CD4-positive, alpha-beta T cell (primary cell): ENCODE measurements at regions not wholly inside any gene's neighbourhood (a gene's known extent, or its start where the extent isn't known, plus 50 kb on each side); places are given as distances from the start of the nearest gene placed in this dataset.

Experiments
- ATAC-seq: fragments of 200-7000 bp; cut with Tn5 transposase; one replicate; pipeline ENCODE4 v1.10.0; 2022; ENCODE audit warnings: mild to moderate bottlenecking; ENCODE audit not compliant: poor library complexity
- CTCF ChIA-PET: fragments of 350-600 bp; sonication (Branson Sonifier 250); formaldehyde crosslinking; loops from one replicate; lab custom pipeline; 2021; ENCODE audit warnings: antibody characterized with exemption, inconsistent platforms; lab: Charles Lee
- POLR2A ChIA-PET: fragments of 350-600 bp; sonication (Branson Sonifier 250); formaldehyde crosslinking; loops from one replicate; lab custom pipeline; 2021; ENCODE audit warnings: antibody characterized with exemption, inconsistent platforms; lab: Charles Lee
- DNase-seq, 14 experiments: peaks; one replicate each; pipeline ENCODE4 v3.0.0-alpha.2; 2013 to 2020; ENCODE audit warnings: mixed read lengths in 2 of 14
- H3K27ac ChIP-seq, 2 donors: one replicate each; pipeline versions ENCODE4 v1.5.1 to v1.7.0; 2013; ENCODE audit warnings: low read length in 2 of 2, low read depth in 1 of 2, mild to moderate bottlenecking in 1 of 2
- H3K27me3 ChIP-seq, 2 experiments: 1 replicate in 1 of 2; 2 replicates in 1 of 2; pipeline versions ENCODE4 v1.6.1 to v1.7.0; 2013; ENCODE audit warnings: low read length in 2 of 2, control low read depth in 1 of 2, mild to moderate bottlenecking in 1 of 2, moderate library complexity in 1 of 2; ENCODE audit not compliant: insufficient read depth in 2 of 2, control insufficient read depth in 1 of 2
- H3K36me3 ChIP-seq: one replicate; pipeline ENCODE4 v1.6.1; 2013; ENCODE audit warnings: low read length, control low read depth; ENCODE audit not compliant: insufficient read depth
- H3K4me1 ChIP-seq: one replicate; pipeline ENCODE4 v1.6.1; 2013; ENCODE audit warnings: low read length, control low read depth; ENCODE audit not compliant: insufficient read depth
- H3K4me3 ChIP-seq: one replicate; pipeline ENCODE4 v1.5.1; 2013; ENCODE audit warnings: mild to moderate bottlenecking, low read length, moderate library complexity
- H3K9me3 ChIP-seq, 2 experiments: 1 replicate in 1 of 2; 2 replicates in 1 of 2; pipeline versions ENCODE4 v1.6.1 to v1.7.0; 2013; ENCODE audit warnings: low read length in 2 of 2, mild to moderate bottlenecking in 2 of 2, control low read depth in 1 of 2, moderate library complexity in 1 of 2; ENCODE audit not compliant: control insufficient read depth in 1 of 2, insufficient read depth in 1 of 2
- H3K27ac Mint-ChIP-seq: one replicate; pipeline ENCODE4 v1.8.0; 2020; ENCODE audit warnings: mixed read lengths
- H3K27me3 Mint-ChIP-seq: one replicate; pipeline ENCODE4 v1.8.0; 2021; ENCODE audit warnings: mixed read lengths
- H3K36me3 Mint-ChIP-seq: one replicate; pipeline ENCODE4 v1.8.0; 2021; ENCODE audit warnings: low read depth, mixed read lengths
- H3K4me1 Mint-ChIP-seq: one replicate; pipeline ENCODE4 v1.8.0; 2021; ENCODE audit warnings: low read depth, mixed read lengths
- H3K4me3 Mint-ChIP-seq: one replicate; pipeline ENCODE4 v1.8.0; 2020; ENCODE audit warnings: mild to moderate bottlenecking, mixed read lengths
- H3K9me3 Mint-ChIP-seq: one replicate; pipeline ENCODE4 v1.8.0; 2020; ENCODE audit warnings: mixed read lengths
- intact Hi-C, 2 experiments: fragments of 100-400 bp; cut with DNase I in 1 of 2; cut with micrococcal nuclease in 1 of 2; formaldehyde crosslinking; loops; one replicate each; pipeline versions ENCODE4 v1.15.1 to v1.9.0; 2023 to 2025; cut with DNase I, micrococcal nuclease
- TF ChIP-seq, protein P1 (sequence below): fragments of 200-600 bp; IDR thresholded peaks from one replicate; pipeline ENCODE4 v1.8.0; 2022; ENCODE audit warnings: antibody characterized with exemption, mild to moderate bottlenecking

- Mint-ChIP-seq H3K27ac (no peak overlapping the region), H3K36me3 (no peaks in the 10 kb centered on the region), H3K9me3 (no peaks in the 10 kb centered on the region), H3K4me1 (no peaks in the 10 kb centered on the region), H3K4me3 (no peak overlapping the region), H3K27me3 (peaks cover 6% of the 10 kb centered on the region)
- POLR2A ChIA-PET: no interaction called here
- TF ChIP-seq, protein P1, sequence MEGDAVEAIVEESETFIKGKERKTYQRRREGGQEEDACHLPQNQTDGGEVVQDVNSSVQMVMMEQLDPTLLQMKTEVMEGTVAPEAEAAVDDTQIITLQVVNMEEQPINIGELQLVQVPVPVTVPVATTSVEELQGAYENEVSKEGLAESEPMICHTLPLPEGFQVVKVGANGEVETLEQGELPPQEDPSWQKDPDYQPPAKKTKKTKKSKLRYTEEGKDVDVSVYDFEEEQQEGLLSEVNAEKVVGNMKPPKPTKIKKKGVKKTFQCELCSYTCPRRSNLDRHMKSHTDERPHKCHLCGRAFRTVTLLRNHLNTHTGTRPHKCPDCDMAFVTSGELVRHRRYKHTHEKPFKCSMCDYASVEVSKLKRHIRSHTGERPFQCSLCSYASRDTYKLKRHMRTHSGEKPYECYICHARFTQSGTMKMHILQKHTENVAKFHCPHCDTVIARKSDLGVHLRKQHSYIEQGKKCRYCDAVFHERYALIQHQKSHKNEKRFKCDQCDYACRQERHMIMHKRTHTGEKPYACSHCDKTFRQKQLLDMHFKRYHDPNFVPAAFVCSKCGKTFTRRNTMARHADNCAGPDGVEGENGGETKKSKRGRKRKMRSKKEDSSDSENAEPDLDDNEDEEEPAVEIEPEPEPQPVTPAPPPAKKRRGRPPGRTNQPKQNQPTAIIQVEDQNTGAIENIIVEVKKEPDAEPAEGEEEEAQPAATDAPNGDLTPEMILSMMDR: no peak
- ATAC-seq (no peak), DNase-seq (no peak)
- no peaks in the 10 kb centered on the region for H3K9me3 ChIP-seq
- CTCF ChIA-PET: no interaction called here
- H3K27me3 ChIP-seq: no peaks in the 10 kb centered on the region
- no peaks in the 10 kb centered on the region for H3K4me1 ChIP-seq
- no peaks in the 10 kb centered on the region for H3K36me3 ChIP-seq
- intact Hi-C loops: no loop called here
- no peak overlapping the region for H3K4me3 ChIP-seq
- no peak overlapping the region for H3K27ac ChIP-seq
Measured at GRCh38 chr7:94142281-94142680, 138.1 kb upstream of the BET1 start.

DNA sequence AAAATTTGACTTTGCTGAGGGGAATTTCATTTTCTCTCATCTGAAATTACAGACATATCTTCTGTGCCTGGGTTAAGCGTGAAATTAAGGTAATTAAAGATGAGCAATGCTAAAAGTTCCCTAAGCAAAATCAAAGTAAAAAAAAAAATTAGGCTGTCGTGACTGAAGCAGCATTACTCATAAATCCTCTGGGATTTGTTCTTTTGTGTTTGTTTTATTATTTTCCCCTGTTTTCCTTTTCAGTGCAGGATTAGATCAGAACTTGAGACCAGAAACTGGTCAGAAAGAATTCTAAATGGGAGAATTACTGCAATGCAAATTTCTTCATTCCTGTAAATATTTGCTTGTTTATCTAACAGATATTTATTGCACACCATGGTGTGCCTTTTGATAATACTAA, 141.4 kb upstream of the BET1 start:
- intact Hi-C loops: no loop called here
- H3K9me3 Mint-ChIP-seq: no peaks in the 10 kb centered on the region
- Histone ChIP-seq H3K4me1 (no peaks in the 10 kb centered on the region), H3K9me3 (no peaks in the 10 kb centered on the region), H3K36me3 (no peaks in the 10 kb centered on the region), H3K27me3 (no peaks in the 10 kb centered on the region), H3K4me3 (no peak overlapping the region), H3K27ac (no peak overlapping the region)
- ATAC-seq: no peak
- no peaks in the 10 kb centered on the region for H3K4me1 Mint-ChIP-seq
- H3K36me3 Mint-ChIP-seq: no peaks in the 10 kb centered on the region
- POLR2A ChIA-PET: no interaction called here
- no peak for DNase-seq
- H3K27me3 Mint-ChIP-seq: peaks cover 5% of the 10 kb centered on the region
- no peak overlapping the region for H3K27ac Mint-ChIP-seq
- CTCF ChIA-PET: no interaction called here
- H3K4me3 Mint-ChIP-seq: no peak overlapping the region
- TF ChIP-seq, protein P1: no peak

DNA sequence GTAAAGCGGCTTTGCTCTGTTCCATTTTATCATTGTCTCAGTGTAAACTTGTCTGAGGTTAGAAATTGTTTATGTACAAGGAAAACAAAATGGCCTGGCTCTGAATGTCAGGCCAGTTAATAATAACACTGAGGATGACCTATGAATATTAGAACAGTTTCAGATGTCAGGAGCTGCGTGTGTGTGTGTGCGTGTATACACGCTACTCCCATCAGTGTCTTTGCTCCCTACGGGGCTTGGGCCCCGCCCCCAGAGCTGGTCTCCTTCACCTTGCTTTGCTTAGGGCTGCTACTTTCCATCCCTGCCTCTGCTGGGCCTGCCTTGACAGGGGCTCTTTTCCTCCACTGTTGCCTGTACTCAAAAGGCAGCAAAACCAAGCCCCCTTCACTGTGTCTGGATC, 142.3 kb upstream of the BET1 start:
- Mint-ChIP-seq H3K4me3 (no peak overlapping the region), H3K9me3 (no peaks in the 10 kb centered on the region), H3K4me1 (no peaks in the 10 kb centered on the region), H3K36me3 (no peaks in the 10 kb centered on the region), H3K27me3 (peaks cover 5% of the 10 kb centered on the region), H3K27ac (no peak overlapping the region)
- DNase-seq (no peak), ATAC-seq (no peak)
- Histone ChIP-seq H3K4me1 (no peaks in the 10 kb centered on the region), H3K27me3 (no peaks in the 10 kb centered on the region), H3K4me3 (no peak overlapping the region), H3K9me3 (no peaks in the 10 kb centered on the region), H3K27ac (no peak overlapping the region), H3K36me3 (no peaks in the 10 kb centered on the region)
- CTCF ChIA-PET: no interaction called here
- intact Hi-C loops: no loop called here
- POLR2A ChIA-PET: no interaction called here
- TF ChIP-seq, protein P1: no peak
